HepG2 (cell line): ENCODE measurements at regions not wholly inside any gene's neighbourhood (a gene's known extent, or its start where the extent isn't known, plus 50 kb on each side); places are given as distances from the start of the nearest gene placed in this dataset.

Experiments
- CHD4 ChIP-seq: fragments of 200-600 bp; sonication (generic); IDR thresholded peaks from 2 replicates; pipeline ENCODE4 v1.7.0; 2017; ENCODE audit warnings: mild to moderate bottlenecking, low read length, borderline replicate concordance
- CTCF ChIP-seq: sonication (generic); formaldehyde crosslinking; IDR thresholded peaks from 2 replicates; pipeline ENCODE4 v1.5.0; 2020; ENCODE audit warnings: mild to moderate bottlenecking, missing genetic modification reagents, moderate library complexity
- FOXK2 ChIP-seq: fragments of 450-650 bp; IDR thresholded peaks from 2 replicates; pipeline ENCODE4 v1.6.1; 2016
- FOXP1 ChIP-seq, 2 experiments: fragments of 450-650 bp in 1 of 2; IDR thresholded peaks; 2 replicates each; pipeline ENCODE4 v1.6.1; 2017 to 2018; ENCODE audit warnings: antibody characterized with exemption in 1 of 2
- POLR2G ChIP-seq: fragments of 200-400 bp; formaldehyde crosslinking; IDR thresholded peaks from 2 replicates; pipeline ENCODE4 v1.6.1; 2018; ENCODE audit warnings: mild to moderate bottlenecking, low read depth, low read length, moderate library complexity
- TBX2 ChIP-seq: sonication (generic); formaldehyde crosslinking; IDR thresholded peaks from 2 replicates; pipeline ENCODE4 v1.5.0; 2020; ENCODE audit warnings: missing genetic modification reagents, mild to moderate bottlenecking, borderline replicate concordance
- ZBTB33 ChIP-seq: sonication (generic); formaldehyde crosslinking; IDR thresholded peaks from 2 replicates; pipeline ENCODE4 v1.4.0; 2020; ENCODE audit warnings: missing genetic modification reagents
- ZNF260 ChIP-seq: sonication (generic); formaldehyde crosslinking; IDR thresholded peaks from 2 replicates; pipeline ENCODE4 v1.4.0; 2020; ENCODE audit warnings: missing genetic modification reagents, low read depth, mild to moderate bottlenecking, borderline replicate concordance
- ZNF737 ChIP-seq: sonication (generic); formaldehyde crosslinking; IDR thresholded peaks from 2 replicates; pipeline ENCODE4 v1.5.0; 2020; ENCODE audit warnings: missing genetic modification reagents, mild to moderate bottlenecking, borderline replicate concordance
- TF ChIP-seq, protein P1 (sequence below): sonication (generic); formaldehyde crosslinking; IDR thresholded peaks from 2 replicates; pipeline ENCODE4 v1.9.0; 2021; ENCODE audit warnings: missing genetic modification reagents, borderline replicate concordance
- TF ChIP-seq, protein P2 (sequence below), 2 experiments: sonication (generic) in 1 of 2; formaldehyde crosslinking in 1 of 2; IDR thresholded peaks; 2 replicates each; pipeline versions ENCODE4 v1.5.1 to v1.6.1; 2011 to 2020; ENCODE audit warnings: borderline replicate concordance in 1 of 2, low read depth in 1 of 2, low read length in 1 of 2, mild to moderate bottlenecking in 1 of 2, missing genetic modification reagents in 1 of 2, moderate library complexity in 1 of 2
- TF ChIP-seq, protein P3 (sequence below): sonication (generic); formaldehyde crosslinking; IDR thresholded peaks from 2 replicates; pipeline ENCODE4 v1.4.0; 2020; ENCODE audit warnings: missing genetic modification reagents

GRCh38 chrX:39740078-39740477 is 357.7 kb downstream of the BCOR start:
- TF ChIP-seq, protein P1, sequence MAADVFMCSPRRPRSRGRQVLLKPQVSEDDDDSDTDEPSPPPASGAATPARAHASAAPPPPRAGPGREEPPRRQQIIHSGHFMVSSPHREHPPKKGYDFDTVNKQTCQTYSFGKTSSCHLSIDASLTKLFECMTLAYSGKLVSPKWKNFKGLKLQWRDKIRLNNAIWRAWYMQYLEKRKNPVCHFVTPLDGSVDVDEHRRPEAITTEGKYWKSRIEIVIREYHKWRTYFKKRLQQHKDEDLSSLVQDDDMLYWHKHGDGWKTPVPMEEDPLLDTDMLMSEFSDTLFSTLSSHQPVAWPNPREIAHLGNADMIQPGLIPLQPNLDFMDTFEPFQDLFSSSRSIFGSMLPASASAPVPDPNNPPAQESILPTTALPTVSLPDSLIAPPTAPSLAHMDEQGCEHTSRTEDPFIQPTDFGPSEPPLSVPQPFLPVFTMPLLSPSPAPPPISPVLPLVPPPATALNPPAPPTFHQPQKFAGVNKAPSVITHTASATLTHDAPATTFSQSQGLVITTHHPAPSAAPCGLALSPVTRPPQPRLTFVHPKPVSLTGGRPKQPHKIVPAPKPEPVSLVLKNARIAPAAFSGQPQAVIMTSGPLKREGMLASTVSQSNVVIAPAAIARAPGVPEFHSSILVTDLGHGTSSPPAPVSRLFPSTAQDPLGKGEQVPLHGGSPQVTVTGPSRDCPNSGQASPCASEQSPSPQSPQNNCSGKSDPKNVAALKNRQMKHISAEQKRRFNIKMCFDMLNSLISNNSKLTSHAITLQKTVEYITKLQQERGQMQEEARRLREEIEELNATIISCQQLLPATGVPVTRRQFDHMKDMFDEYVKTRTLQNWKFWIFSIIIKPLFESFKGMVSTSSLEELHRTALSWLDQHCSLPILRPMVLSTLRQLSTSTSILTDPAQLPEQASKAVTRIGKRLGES, result no peak
- TF ChIP-seq TBX2 (no peak), ZBTB33 (no peak), POLR2G (no peak), FOXP1 (IDR thresholded peaks at IDR 0.05) (no peak), FOXP1 (CRISPR knock-in tag; IDR thresholded peaks at IDR 0.05) (no peak), ZNF737 (CRISPR knock-in tag) (no peak), FOXK2 (no peak), CTCF (CRISPR knock-in tag) (no peak), CHD4 (no peak), ZNF260 (CRISPR knock-in tag) (no peak)
- TF ChIP-seq, protein P2, sequence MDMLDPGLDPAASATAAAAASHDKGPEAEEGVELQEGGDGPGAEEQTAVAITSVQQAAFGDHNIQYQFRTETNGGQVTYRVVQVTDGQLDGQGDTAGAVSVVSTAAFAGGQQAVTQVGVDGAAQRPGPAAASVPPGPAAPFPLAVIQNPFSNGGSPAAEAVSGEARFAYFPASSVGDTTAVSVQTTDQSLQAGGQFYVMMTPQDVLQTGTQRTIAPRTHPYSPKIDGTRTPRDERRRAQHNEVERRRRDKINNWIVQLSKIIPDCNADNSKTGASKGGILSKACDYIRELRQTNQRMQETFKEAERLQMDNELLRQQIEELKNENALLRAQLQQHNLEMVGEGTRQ (IDR thresholded peaks at IDR 0.05; ENCODE audit: low read depth, low read length), result no peak; the same call in 1 of the 2 replicates
- TF ChIP-seq, protein P2 (CRISPR knock-in tag; IDR thresholded peaks at IDR 0.05; ENCODE audit: borderline replicate concordance), result no peak
- TF ChIP-seq, protein P3, sequence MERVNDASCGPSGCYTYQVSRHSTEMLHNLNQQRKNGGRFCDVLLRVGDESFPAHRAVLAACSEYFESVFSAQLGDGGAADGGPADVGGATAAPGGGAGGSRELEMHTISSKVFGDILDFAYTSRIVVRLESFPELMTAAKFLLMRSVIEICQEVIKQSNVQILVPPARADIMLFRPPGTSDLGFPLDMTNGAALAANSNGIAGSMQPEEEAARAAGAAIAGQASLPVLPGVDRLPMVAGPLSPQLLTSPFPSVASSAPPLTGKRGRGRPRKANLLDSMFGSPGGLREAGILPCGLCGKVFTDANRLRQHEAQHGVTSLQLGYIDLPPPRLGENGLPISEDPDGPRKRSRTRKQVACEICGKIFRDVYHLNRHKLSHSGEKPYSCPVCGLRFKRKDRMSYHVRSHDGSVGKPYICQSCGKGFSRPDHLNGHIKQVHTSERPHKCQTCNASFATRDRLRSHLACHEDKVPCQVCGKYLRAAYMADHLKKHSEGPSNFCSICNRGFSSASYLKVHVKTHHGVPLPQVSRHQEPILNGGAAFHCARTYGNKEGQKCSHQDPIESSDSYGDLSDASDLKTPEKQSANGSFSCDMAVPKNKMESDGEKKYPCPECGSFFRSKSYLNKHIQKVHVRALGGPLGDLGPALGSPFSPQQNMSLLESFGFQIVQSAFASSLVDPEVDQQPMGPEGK (CRISPR knock-in tag), result no peak
